HG02943 (cell line): ENCODE measurements at regions not wholly inside any gene's neighbourhood (a gene's known extent, or its start where the extent isn't known, plus 50 kb on each side); places are given as distances from the start of the nearest gene placed in this dataset.
"Not testable (repeated sequence)": the region's sequence is repeated elsewhere in the genome, so short reads cannot be mapped to it uniquely, and the experiment has no call there.

Source experiments
- ATAC-seq: cut with Tn5 transposase; IDR thresholded peaks from one replicate; pipeline ENCODE4 v1.9.1; 2021; ENCODE audit warnings: mild to moderate bottlenecking, low read depth, moderate library complexity; ENCODE audit not compliant: unreplicated experiment

- no peak for ATAC-seq
These were observed 777.7 kb upstream of the ADGRL3 start for GRCh38 chr4:60422439-60422838.

- ATAC-seq = not testable (repeated sequence)
These were observed 776.4 kb upstream of the ADGRL3 start for GRCh38 chr4:60423573-60424184.

DNA sequence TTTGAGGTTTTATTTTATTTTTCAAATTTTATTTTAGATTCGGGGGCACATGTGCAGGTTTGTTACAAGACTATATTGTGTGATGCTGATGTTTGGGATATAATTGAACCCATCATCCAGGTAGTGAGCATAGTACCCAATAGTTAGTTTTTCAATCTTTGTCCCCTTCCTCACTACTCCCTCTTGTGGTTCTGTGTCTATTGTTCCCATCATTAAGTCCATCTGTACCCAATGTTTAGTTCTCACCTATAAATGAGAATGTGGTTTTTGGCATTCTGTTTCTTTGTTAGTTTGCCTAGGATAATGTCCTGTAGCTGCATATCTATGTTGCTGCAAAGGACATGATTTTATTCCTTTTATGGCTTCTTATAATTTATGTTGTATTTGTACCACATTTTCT is 767.2 kb upstream of the ADGRL3 start:
- ATAC-seq = no peak

DNA sequence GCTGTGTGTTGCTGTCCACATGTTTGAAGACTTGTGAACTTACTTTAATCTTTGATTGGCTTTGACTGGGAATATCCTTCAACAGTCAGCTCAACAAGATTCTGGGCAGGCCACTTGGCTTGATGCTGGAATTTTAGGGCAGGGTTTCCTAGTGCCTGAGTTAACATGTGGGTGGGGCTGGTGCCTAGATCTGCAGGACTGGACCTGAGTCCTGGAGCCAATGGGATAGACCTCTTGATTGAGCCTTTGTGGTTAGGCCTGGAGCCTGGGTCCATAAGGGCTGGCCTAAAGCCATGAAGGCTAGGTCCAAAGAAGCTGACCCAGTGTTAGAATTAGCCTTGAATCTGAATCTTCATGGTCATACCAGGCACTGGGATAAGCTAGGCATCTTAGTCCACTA is 757.1 kb upstream of the ADGRL3 start:
- ATAC-seq = no peak

DNA sequence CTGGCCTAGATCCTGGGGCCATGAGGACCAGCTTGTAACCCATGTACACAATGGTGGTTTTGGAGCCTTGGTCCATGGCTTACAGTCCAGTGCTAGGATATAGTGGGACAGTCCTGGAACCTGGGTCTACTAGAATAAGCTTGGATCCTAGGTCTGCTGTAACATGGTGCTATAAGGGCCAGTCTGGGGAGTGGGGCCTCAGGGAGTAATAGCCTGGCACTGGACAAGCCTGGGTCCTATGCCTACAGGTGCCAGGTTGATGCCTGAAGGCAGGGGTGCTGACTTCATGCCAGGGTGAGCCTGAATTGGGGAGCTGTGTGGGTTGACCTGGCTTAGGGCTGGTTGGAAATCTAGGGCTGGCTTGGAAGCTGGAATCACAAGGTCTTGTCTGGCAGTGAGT is 756.3 kb upstream of the ADGRL3 start:
- ATAC-seq = no peak

GRCh38 chr4:60450054-60450453 is 750.1 kb upstream of the ADGRL3 start:
- no peak for ATAC-seq

DNA sequence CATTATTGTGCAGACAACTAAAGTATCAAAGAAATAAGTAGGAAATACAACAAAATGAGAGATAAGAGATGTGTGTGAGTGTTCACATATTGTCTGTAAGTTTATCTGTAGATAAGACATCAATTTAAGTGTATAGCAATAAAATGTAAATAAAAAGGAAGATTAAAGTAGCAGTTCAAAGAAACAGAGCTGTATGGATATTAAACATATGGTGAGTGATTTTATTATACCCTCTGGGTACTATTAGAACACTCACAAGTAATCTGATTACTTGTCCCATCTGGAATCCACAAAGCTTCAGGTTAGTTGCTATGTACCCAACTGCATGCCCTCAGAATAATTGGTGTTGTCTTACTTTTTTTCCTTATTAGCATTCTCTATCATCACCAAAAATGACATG is 747.9 kb upstream of the ADGRL3 start:
- no peak for ATAC-seq

- no peak for ATAC-seq
These were observed 744.7 kb upstream of the ADGRL3 start for GRCh38 chr4:60455380-60455779.

DNA sequence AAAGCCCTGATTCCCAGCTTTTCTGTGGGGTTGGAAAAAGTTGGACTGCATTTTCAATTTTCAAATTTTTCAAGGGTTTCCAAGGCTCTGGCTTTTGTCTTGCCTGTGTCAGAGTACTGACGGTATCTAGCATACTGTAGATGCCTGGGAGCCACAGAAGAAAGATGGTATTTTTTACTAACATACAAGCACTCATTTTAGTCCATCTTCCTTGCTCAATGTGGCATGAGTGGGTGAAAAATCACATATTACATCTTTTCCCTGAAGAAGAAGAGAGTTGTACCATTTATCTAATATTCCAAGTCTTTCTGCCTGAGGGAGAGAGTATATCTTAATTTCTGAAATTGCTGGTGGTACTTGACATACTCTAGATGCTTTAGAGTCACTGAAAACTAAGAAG is 738.6 kb upstream of the ADGRL3 start:
- no peak for ATAC-seq

DNA sequence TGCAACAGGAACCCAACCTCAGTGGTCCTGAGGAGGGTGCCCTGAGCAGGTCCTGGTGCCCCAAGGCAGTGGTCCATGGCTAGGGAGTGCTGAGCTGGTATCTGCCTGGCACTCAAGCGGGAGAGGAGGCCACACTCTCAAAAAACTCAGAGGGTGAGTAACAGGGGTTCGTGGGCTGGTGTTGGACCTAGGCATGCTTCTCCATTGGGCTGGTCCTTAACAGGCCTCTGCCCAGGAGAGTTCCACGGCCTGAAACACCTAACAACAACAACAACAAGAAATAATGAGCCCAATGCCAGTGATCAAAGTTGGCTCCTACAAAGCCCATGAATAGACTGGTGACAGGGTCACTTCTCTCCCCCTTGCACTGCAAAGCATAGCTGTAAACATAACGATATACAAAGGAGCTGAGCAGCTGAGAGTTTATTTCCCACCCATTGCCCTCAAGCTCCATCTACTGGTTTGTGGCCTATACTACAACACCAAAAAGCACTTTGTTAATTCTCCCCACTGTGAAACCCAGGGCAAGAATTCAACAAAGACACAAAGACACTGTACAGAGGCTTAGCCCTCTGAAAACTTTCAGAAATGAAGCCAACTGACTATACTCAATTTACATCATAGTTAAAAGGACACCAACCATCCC is 736.1 kb upstream of the ADGRL3 start:
- no peak for ATAC-seq

DNA sequence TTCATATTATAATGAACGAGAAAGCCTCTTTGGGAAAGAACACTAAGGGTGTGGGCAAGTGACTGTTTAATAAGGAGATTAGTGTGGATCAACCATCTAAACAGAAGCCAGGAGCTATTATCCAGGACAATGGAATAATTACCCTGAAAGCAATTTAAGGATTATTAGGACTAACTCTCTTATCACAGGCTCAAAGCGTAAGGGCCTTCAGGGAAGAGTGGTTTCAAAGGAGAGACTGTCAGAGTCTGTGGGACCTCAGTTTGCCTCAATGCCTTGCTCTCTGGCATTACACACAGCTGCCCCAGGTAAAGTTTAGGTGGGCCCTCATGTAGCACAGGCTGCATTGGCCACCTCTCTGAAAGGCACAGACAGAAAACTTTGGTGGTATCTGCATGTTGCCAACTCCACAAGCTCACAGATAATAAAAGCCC is 717.2 kb upstream of the ADGRL3 start:
- ATAC-seq = no peak

- ATAC-seq = no peak
These were observed 714.9 kb upstream of the ADGRL3 start for GRCh38 chr4:60485276-60485675.

DNA sequence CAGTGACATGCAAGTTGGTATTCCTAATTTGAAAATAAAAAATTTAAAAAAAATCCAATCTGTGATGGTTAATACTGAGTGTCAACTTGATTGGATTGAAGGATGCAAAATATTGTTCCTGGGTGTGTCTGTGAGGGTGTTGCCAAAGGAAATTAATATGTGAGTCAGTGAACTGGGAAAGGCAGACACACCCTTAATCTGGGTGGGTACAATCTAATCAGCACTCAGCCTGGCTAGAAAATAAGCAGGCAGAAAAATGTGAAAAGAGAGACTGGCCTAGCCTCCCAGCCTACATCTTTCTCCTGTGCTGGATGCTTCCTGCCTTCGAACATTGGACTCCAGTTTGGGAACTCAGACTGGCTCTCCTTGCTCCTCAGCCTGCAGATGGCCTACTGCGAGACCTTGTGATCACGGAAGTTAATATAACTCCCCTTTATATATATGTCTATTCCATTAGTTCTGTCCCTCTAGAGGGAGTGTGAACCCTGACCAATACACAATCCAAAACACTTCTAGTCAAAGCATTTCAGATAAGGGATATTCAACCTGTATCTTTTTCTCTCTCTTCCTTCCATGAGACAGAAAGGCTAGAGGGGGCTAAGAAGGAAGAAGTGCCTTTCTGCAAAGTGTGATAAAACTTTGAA is 712.9 kb upstream of the ADGRL3 start:
- not testable (repeated sequence) for ATAC-seq

GRCh38 chr4:60500810-60501209 is 699.3 kb upstream of the ADGRL3 start:
- no peak for ATAC-seq

DNA sequence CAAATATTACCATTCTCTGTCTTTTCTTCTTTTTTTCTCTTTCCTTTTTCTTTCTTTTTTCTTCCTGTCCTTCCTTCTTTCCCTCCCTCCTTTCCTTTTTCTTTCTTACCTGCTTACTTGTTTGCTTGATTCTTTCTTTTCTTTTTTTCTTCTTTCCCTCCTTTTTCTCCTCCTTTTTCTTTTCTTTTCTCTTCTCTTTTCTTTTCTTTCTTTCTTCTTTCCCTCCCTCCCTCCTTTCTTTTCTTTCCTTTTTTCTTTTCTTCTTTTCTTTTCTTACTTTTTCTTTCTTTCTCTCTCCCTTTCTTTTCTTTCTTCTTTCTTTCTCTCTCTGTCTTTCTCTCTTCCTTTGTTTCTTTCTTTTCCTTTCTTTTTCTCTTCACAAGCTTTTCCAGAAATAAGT is 697.4 kb upstream of the ADGRL3 start:
- no peak for ATAC-seq

GRCh38 chr4:60506061-60506460 is 694.1 kb upstream of the ADGRL3 start:
- ATAC-seq = no peak

GRCh38 chr4:60522265-60522664 is 677.9 kb upstream of the ADGRL3 start:
- no peak for ATAC-seq

DNA sequence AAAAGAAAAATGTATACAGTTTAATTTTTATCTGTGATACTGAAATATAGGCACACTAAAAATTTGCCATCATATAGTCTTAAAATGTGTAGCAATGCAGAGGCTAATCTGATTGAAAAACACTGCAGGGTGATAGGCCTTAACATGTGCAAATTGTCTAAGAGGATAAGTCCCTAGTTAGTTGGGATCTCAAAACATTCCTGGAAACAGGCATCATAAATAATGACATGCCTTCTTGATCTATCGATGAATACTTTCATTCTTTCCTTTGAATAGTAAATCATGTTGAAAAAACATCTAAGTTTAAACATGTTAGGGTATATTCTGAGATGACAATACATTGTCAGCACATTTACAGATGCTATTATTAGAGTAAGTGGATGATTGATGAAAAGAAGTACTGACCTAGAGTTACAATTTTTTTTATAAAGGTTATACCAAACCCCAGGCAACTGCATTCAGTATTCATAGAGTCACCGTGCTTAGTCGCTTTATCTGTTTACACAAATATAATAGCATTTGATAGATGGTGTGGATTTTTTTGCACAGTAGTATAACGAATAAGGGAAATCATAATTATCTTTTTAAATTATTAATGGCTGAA is 668.2 kb upstream of the ADGRL3 start:
- no peak for ATAC-seq

DNA sequence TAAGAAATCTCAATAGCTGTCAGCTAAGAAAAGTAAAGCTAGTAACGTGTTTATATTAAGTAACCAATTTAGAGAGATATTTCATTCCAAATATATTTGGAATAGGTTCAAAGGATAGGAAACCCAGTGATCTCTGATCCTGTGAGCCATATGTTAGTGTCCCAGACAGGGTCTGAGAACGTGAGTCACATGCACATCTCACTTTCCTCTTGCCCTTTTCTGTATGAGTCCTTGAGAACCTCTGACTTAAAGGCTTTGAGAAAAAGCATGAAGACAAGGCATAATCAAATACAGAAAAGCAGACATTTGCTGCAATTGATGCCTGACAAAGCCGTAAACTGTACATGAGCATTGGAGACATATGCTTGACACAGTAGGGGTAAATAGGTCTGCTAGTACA is 655.1 kb upstream of the ADGRL3 start:
- no peak for ATAC-seq

GRCh38 chr4:60562334-60562733 is 637.8 kb upstream of the ADGRL3 start:
- ATAC-seq = no peak

DNA sequence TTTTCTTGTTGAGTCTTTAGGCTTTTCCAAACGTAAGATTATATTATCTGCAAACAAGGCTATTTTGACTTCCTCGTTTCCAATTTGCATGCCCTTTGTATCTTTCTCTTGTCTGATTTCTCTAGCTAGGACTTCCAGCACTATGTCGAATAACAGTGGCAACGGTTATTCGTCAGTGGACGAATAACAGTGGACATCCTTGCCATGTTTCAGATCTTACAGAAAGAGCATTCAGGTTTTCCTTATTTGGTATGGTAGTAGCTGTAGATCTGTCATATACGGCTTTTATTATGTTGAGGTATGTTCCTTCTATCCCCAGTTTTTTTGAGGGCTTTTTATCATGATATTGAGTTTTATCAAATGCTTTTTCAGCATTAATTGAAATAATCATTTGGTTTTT is 634.6 kb upstream of the ADGRL3 start:
- ATAC-seq = no peak

DNA sequence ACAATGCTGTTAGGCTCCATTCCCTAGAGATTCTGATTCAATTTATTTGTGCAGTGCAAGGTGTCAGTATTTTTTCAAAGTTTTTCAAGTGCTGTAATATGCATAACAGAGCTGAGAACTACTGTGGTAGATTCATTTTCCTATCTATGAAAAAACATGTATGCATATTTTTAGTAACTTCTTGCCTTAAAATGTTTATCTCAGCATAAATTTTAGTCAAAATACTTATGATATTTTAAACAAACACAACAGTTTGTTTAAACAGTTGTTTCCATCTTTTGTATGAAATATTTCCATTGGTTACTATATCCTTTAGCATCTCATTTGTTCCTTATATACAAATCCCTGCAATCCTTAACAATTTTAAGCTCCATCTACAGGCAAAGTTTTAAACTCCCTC is 624.8 kb upstream of the ADGRL3 start:
- no peak for ATAC-seq
